ENCODE measurements at regions not wholly inside any gene's neighbourhood (a gene's known extent, or its start where the extent isn't known, plus 50 kb on each side); places are given as distances from the start of the nearest gene placed in this dataset.

DNA sequence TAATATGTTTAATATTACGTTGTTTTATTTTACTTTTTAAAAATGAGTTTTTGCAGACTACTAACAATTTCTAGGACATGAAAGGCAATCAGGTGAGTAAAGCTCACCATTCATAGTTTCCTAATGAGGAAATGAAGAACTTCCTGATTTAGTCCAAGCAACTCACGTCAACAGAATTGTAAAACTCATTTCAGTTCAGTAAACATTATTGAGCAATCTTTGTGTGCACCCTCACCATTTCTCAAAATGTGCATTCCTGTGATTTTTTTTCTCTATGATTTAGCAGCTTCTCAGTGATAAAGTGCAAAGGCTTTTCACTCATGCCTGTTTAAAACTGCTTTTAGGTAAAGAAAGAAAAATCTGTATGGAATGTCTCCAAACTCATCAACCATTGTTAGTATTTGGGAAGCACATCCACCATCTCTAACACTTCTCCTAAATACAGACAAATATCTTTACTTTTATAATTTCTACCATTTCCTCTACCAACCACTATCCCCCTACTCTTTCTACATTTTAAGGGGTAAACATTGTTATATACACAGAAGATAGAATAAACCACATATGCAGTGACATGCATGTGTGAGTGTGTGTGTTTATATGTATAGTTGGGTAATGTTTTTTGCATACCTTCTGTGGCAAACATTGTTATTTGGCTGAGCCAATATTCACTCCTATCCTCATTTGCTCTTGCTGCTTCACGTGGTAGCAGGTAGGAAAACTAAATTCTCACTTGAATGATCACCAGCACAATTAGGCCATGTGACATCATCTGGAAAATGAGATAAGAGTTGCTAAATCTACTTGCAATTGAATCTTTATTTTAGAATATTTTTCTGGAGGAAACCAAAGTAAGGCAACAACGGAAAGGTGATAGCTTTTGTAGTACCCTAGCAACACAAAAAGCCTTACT lies 54.7 kb upstream of the PRDM8 start:
- H3K79me2 ChIP-seq (ENCODE audit: low read length), result no peaks in the 10 kb centered on the region
- H3K27ac ChIP-seq (ENCODE audit: low read length), result peak overlapping the region; percentile 81
- POLR2A ChIA-PET (ENCODE audit: unreplicated experiment), result interaction anchor here (0.6 kb wide), 1 partner anchor 69 kb away, joined by 3 read pairs; the partner anchor contains the start of gene ANTXR2
- DNase-seq (peak; percentile 37), ATAC-seq (peak; percentile 18; the same call in 1 of the 2 replicates)
- H4K20me1 ChIP-seq (ENCODE audit: low read length), result no peaks in the 10 kb centered on the region
- intact Hi-C loops (cut with micrococcal nuclease), result no loop called here
- H3K27me3 ChIP-seq (ENCODE audit: low read length), result no peaks in the 10 kb centered on the region
- no peaks in the 10 kb centered on the region for H3K9me2 ChIP-seq (replicated peaks; ENCODE audit: low read length)
- no peaks in the 10 kb centered on the region for H3K36me3 ChIP-seq (ENCODE audit: low read depth, low read length)
- H3K4me2 ChIP-seq (ENCODE audit: low read length), result peak overlapping the region; percentile 36; the same call in 1 of the 2 replicates
- CTCF ChIA-PET, result interaction anchor here (0.7 kb wide), 1 partner anchor 17 kb away, joined by 3 read pairs; no protein-coding TSS in a partner anchor
- peak overlapping the region; percentile 77 for H3K9ac ChIP-seq (ENCODE audit: low read length)
- peak overlapping the region; percentile 33 for H2AFZ ChIP-seq (ENCODE audit: low read length)
- no peak overlapping the region for H3K4me3 ChIP-seq (ENCODE audit: low read length)
- no peak for TF ChIP-seq EZH2phosphoT487 (IDR thresholded peaks at IDR 0.05; ENCODE audit: borderline replicate concordance, low read length)
- TF ChIP-seq, protein P1, sequence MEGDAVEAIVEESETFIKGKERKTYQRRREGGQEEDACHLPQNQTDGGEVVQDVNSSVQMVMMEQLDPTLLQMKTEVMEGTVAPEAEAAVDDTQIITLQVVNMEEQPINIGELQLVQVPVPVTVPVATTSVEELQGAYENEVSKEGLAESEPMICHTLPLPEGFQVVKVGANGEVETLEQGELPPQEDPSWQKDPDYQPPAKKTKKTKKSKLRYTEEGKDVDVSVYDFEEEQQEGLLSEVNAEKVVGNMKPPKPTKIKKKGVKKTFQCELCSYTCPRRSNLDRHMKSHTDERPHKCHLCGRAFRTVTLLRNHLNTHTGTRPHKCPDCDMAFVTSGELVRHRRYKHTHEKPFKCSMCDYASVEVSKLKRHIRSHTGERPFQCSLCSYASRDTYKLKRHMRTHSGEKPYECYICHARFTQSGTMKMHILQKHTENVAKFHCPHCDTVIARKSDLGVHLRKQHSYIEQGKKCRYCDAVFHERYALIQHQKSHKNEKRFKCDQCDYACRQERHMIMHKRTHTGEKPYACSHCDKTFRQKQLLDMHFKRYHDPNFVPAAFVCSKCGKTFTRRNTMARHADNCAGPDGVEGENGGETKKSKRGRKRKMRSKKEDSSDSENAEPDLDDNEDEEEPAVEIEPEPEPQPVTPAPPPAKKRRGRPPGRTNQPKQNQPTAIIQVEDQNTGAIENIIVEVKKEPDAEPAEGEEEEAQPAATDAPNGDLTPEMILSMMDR (conservative IDR thresholded peaks at IDR 0.05; ENCODE audit: low read depth, low read length), result no peak
- TF ChIP-seq EZH2 (IDR thresholded peaks at IDR 0.05; ENCODE audit: low read length, unreplicated experiment), result no peak
- H3K9me3 ChIP-seq (ENCODE audit: low read length), result no peaks in the 10 kb centered on the region
- H3K4me1 ChIP-seq (ENCODE audit: insufficient read depth, low read length), result peaks cover 35% of the 10 kb centered on the region
- H3F3A ChIP-seq (ENCODE audit: low read length, unreplicated experiment), result no peaks in the 10 kb centered on the region
- no TSS peak for BruUV-seq (replicated peaks)

DNA sequence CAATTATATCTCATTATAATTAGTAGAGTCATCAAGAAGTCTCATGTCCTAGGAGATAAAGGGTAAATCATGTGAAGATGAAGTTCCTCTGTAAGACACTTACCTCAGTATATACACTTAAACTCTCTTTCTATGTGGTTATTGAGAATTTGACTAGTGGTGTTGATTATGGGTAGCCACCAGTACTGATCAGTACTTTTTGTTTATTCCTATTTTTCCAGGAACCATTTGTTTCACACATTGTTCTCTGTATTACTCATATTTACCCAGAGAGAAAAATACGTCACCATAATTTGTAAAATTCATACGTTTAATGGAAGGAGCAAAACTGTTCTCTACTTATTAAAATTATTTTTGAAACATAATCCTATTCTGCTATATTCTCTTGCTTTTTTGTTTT lies 55.8 kb upstream of the PRDM8 start:
- H2AFZ ChIP-seq (ENCODE audit: low read length), result no peak overlapping the region
- H3K36me3 ChIP-seq (ENCODE audit: low read depth, low read length), result no peaks in the 10 kb centered on the region
- no peaks in the 10 kb centered on the region for H4K20me1 ChIP-seq (ENCODE audit: low read length)
- no peak for DNase-seq
- peak overlapping the region; percentile 77 for H3K9ac ChIP-seq (ENCODE audit: low read length)
- H3K4me1 ChIP-seq (ENCODE audit: insufficient read depth, low read length), result peaks cover 45% of the 10 kb centered on the region
- BruUV-seq (replicated peaks), result no TSS peak
- H3K9me3 ChIP-seq (ENCODE audit: low read length), result no peaks in the 10 kb centered on the region
- CTCF ChIA-PET, result no interaction called here
- no peak overlapping the region for H3K4me3 ChIP-seq (ENCODE audit: low read length)
- H3K79me2 ChIP-seq (ENCODE audit: low read length), result no peaks in the 10 kb centered on the region
- H3K27me3 ChIP-seq (ENCODE audit: low read length), result no peaks in the 10 kb centered on the region
- no peak for ATAC-seq
- POLR2A ChIA-PET (ENCODE audit: unreplicated experiment), result no interaction called here
- no peaks in the 10 kb centered on the region for H3K9me2 ChIP-seq (replicated peaks; ENCODE audit: low read length)
- no peak overlapping the region for H3K4me2 ChIP-seq (ENCODE audit: low read length)
- no peaks in the 10 kb centered on the region for H3F3A ChIP-seq (ENCODE audit: low read length, unreplicated experiment)
- intact Hi-C loops (cut with micrococcal nuclease), result no loop called here
- peak overlapping the region; percentile 81 for H3K27ac ChIP-seq (ENCODE audit: low read length)
- no peak for TF ChIP-seq EZH2phosphoT487 (IDR thresholded peaks at IDR 0.05; ENCODE audit: borderline replicate concordance, low read length)
- TF ChIP-seq, protein P1 (conservative IDR thresholded peaks at IDR 0.05; ENCODE audit: low read depth, low read length), result no peak
- no peak for TF ChIP-seq EZH2 (IDR thresholded peaks at IDR 0.05; ENCODE audit: low read length, unreplicated experiment)

DNA sequence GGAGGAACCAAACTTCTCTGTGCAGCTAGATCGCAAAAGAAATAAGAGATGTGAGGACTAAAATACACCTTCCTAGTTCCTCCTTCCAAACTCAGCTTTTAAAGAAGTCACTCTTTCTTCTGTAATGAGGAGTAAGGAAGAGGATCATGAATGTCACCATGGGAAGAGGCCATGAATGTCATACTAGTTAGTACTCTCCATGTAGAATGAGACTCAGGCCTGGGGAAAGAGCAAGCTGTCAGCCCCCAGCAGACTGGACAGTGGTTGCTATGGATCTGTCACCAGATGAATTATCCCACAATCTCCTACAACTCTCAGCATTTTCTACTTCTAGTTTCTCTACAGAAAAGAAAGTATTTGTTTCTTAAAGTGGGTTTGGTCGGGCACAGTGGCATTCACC lies 57.1 kb upstream of the PRDM8 start:
- intact Hi-C loops (cut with micrococcal nuclease), result no loop called here
- Histone ChIP-seq H3K9me3 (ENCODE audit: low read length) (no peaks in the 10 kb centered on the region), H3K79me2 (ENCODE audit: low read length) (no peaks in the 10 kb centered on the region), H3K4me3 (ENCODE audit: low read length) (no peak overlapping the region), H3K9ac (ENCODE audit: low read length) (no peak overlapping the region), H3F3A (ENCODE audit: low read length, unreplicated experiment) (peaks cover 3% of the 10 kb centered on the region), H3K27me3 (ENCODE audit: low read length) (no peaks in the 10 kb centered on the region), H4K20me1 (ENCODE audit: low read length) (no peaks in the 10 kb centered on the region), H3K27ac (ENCODE audit: low read length) (no peak overlapping the region), H3K4me2 (ENCODE audit: low read length) (no peak overlapping the region), H2AFZ (ENCODE audit: low read length) (no peak overlapping the region), H3K9me2 (replicated peaks; ENCODE audit: low read length) (no peaks in the 10 kb centered on the region), H3K4me1 (ENCODE audit: insufficient read depth, low read length) (peaks cover 59% of the 10 kb centered on the region), H3K36me3 (ENCODE audit: low read depth, low read length) (no peaks in the 10 kb centered on the region)
- POLR2A ChIA-PET (ENCODE audit: unreplicated experiment), result no interaction called here
- BruUV-seq (replicated peaks), result no TSS peak
- DNase-seq, result no peak
- CTCF ChIA-PET, result no interaction called here
- ATAC-seq, result no peak
- TF ChIP-seq, protein P1 (conservative IDR thresholded peaks at IDR 0.05; ENCODE audit: low read depth, low read length), result no peak

Data from PC-3 (cell line).